ENCODE measurements at regions not wholly inside any gene's neighbourhood (a gene's known extent, or its start where the extent isn't known, plus 50 kb on each side); places are given as distances from the start of the nearest gene placed in this dataset.
A peak's percentile ranks its signal among the peaks of the same experiment; 100 is the strongest.
"Not testable (repeated sequence)": the region's sequence is repeated elsewhere in the genome, so short reads cannot be mapped to it uniquely, and the experiment has no call there.

DNA sequence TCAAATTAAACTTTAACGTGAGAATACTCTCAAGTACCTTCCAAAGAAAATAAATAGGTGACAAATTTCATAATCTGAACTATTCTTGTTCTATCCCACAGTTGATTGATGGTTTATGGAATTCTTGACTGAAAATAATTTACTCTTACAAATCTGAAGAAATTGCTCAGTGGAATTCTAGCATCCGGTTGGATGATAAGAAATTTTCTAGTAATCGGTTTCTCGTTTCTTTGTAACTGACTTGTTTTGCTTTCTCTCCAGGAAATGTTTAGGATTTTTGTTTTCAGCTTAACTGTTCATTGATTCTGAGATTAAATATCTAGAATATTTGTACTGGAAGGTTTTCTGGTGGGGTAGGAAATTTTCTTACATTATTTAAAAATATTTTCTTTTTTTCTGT, 558.9 kb upstream of the ADAMTS5 start:
- no peak for DNase-seq

- DNase-seq = no peak
Observed at GRCh38 chr21:27519361-27519760, 552.5 kb upstream of the ADAMTS5 start.

DNA sequence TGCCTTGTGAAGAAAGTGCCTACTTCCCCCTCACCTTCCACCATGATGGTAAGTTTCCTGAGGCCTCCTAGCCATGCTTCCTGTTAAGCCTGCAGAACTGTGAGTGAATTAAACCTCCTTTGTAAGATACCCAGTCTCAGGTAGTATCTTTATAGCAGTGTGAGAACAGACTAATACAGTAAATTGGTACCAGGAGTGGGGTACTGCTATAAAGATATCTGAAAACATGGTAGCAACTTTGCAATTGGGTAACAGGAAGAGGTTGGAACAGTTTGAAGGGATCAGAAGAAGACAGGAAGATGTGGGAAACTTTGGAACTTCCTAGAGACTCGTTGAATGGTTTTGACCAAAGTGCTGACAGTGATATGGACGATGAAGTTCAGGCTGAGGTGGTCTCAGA, 550.3 kb upstream of the ADAMTS5 start:
- DNase-seq = not testable (repeated sequence)

DNA sequence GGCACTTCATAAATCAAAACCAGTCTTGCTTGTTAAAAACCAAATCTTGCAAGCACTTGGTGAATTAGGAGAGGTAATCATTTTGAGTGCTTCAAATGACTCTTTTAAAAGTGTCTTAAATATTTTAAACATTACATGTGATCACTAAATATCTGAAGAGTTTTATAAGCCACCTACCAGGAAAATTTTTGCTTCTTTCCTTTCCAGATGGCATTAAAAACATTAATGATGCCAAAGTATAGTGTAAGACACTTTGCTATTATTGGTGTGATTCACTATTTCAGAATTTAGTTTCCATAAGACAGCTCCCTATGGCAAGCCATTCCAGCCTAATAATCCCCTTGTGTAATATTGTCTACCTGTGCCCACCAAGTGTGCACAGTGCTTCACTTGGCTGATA, 548.8 kb upstream of the ADAMTS5 start:
- no peak for DNase-seq

DNA sequence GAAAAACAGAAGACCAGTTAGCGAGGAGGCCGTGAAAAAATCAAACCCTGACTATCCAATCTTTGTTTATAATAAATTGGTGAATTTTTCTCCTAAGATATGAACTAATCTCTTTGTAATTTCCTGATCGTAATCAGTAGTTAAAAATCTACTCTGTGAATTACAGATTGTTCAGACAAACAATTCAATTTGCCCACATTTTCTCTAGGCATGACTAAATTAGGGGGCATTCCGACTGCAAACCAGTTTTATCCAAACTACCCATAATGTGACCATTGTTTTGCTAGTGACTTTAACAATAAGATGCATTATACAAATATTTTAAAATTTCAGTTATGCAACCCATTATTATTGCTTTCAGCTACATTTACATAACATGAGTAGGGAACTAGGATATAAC, 546.9 kb upstream of the ADAMTS5 start:
- no peak for DNase-seq

DNA sequence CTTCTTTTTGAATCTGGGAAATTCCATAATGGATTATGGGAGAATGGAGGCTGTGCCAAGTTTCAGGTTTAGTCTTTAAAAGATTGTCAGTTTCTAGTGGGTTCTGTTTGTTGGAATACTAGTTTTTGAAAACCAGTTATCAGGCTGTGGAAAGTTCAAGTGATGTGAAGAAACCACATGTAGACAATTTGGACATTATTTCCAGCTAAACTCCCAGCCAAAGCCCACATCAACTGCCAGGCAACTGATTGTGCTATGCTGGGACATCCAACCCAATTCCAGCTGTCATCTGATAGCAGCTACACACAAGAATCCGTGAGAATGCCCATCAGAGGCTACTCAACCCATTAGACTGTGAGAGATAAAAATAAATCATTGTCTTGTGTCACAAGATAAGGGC, 546.1 kb upstream of the ADAMTS5 start:
- DNase-seq = no peak

DNA sequence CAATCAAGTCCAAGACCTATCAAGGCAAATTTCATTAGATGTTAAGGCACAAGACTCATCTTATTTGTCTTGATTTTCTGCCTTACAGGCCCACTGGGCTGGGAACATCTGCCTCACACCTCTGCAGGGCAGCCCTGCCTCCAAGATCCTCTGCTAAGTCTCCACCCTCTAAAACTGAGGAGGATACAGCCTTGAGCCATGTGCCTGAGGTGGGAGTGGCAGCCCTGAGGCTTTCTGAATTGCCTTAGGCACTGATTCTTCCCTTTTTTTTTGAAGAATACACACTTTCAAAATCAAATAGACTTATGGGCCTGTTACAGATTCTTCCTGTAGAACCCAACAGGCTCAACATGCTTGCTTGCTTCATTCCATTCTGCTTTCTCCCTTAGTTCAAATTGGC, 544.3 kb upstream of the ADAMTS5 start:
- DNase-seq = no peak

DNA sequence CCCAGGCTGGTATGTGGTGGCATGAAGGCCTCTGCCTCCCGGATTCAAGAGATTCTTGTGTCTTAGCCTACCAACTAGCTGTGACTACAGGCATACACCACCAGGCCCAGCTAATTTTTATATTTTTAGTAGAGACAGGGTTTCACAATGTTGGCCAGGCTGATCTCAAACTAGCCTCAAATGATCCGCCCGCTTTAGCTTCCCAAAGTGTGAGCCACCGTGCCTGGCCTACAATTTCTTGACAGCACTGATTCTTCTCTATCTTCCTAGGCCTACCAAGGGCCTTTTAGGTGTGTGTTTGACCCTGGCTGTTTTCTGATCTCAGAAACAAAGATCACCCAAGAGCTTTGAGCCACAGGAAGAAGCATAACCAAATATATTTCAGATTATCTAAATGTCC, 540.8 kb upstream of the ADAMTS5 start:
- no peak for DNase-seq

- no peak for DNase-seq
Observed at GRCh38 chr21:27505516-27505915, 538.6 kb upstream of the ADAMTS5 start.

- DNase-seq = no peak
Observed at GRCh38 chr21:27502801-27503200, 535.9 kb upstream of the ADAMTS5 start.

DNA sequence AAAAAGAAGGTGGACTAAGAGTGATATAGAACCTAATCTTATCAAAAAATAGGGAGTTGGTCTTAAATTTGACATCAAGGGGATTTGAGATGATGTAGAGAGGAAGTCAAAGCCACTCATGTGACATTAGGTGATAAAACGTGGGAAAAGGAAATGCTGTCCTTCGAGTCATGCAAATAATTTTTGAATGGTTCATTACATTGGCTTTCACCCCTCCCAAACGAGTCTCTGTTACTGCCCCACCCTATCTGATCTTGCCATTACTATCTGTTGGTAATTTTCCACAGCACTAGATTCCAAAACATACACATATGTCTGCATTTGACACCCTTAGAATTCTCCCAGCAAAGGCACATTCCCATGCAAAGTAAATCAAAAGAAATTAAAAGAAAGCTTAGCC, 531.1 kb upstream of the ADAMTS5 start:
- DNase-seq = no peak

- no peak for DNase-seq
Observed at GRCh38 chr21:27495836-27496235, 528.9 kb upstream of the ADAMTS5 start.

DNA sequence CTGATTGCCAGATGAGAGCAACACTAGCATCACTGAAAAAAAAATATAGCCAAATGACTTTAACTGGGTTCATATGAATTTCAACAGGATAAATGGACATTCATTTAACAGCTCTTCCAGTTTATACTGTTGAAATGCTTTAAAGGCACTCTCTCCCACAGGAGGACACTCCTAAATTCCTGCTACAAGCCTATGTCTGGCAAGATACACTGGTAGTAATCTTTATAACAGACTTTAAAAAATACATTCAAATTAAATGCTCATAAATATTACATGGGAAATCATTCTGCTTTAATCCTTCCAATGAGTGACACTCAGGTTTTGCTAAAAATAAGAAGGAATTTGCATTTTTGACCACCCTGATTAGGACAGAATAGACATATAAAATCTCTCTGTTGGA, 526.7 kb upstream of the ADAMTS5 start:
- no peak for DNase-seq

GRCh38 chr21:27487676-27488075, 520.8 kb upstream of the ADAMTS5 start:
- no peak for DNase-seq

DNA sequence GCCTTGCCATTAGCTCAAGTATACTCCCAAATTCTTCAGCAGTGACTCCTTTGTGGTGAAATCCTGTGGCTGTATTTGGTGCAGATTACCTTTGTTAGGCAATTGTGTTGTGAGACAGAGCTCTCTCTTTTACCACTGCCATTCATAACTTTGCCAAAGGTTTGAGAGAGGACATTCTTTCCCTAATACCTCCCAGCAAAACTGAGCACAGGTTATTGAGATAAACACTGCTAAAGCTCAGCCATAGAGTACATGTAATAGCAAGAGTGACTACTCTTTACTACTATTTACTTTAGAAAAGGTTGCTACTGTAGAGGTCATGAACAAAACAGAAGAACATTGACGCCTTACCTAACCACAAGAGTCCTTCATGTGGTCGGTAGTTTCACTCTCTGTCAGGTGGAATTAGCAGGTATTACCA, 514.0 kb upstream of the ADAMTS5 start:
- DNase-seq = no peak

DNA sequence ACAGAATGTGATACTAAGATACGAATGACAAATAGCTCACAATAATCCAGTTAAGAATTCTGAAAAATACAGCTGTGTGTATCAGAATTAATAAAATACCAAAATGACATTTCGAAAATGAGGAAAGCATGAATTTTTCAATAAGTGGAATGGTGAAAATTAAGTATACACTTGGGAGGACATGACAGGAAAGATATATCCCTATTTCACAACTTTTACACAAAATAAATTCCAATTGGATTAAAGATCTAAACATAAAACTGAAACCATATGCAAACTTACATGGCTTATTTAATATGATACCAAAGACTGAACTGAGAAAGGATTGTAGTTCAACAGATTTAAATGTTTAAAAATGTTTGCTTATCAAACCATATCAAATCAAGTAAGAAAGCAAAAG, 510.4 kb upstream of the ADAMTS5 start:
- DNase-seq = no peak

- DNase-seq = peak in 1 of 3 experiments; percentile 8
Observed at GRCh38 chr21:27476696-27477095, 509.8 kb upstream of the ADAMTS5 start.

- no peak for DNase-seq
Observed at GRCh38 chr21:27475363-27475955, 508.6 kb upstream of the ADAMTS5 start.

- no peak for DNase-seq
Observed at GRCh38 chr21:27467366-27467765, 500.5 kb upstream of the ADAMTS5 start.

DNA sequence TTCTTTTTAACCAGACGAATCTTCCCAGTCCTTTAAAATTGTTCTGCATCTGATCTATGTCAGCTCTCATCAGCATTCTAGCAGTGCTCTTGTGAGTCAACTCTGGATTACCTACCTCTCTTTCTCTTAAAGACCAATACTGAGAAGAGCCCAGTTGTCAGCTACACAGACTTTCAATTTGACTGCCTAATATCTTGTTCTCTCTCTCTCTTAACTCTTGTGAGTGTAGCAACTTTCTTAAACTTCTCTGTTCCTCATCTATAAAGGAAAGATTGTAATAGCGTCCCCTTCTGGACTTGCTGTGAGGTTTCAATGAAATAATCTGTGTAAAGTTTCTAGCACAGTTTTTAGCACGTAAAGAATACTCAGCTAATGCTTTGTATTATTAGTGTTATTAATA, 499.3 kb upstream of the ADAMTS5 start:
- no peak for DNase-seq

GRCh38 chr21:27464648-27465047, 497.8 kb upstream of the ADAMTS5 start:
- peak in 1 of 3 experiments; percentile 44 for DNase-seq

DNA sequence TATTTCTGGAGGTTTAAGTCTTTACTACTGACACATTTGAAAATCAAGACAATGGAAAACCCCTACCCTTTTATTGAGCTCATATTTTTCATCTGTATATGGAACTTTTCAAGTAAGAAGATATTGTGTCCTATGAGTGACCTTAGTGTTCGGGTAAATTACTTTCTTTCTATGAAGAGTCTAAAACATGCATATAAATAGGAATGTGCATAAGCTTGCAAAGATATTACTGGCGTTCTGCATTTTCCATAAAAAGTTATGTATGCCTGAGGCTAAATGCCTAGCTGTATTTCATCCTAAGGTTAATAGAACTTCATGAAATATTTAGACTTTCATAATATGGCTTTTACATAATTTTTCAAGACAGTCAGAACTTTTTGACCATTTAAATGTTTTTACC, 495.8 kb upstream of the ADAMTS5 start:
- no peak for DNase-seq

- no peak for DNase-seq
Observed at GRCh38 chr21:27454234-27454633, 487.3 kb upstream of the ADAMTS5 start.

DNA sequence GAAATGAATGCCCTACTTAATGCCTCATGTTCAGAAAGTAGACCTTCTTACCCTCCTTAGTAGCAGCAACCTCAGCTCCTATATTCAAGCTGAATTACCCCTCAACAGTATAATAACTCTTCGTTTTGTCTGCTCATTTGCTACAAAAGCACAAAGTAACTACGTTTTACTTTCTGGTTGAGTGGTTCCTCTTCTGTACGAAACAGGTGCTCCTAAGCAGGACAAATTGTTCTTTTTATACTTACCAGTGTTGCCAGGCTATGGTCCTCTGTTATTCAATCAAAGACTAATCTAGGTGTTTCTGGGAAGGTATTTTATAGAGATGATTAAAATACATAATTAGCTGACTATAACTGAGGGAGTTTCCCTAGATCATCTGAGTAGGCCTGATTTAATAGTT, 484.2 kb upstream of the ADAMTS5 start:
- no peak for DNase-seq

- no peak for DNase-seq
Observed at GRCh38 chr21:27450216-27450615, 483.3 kb upstream of the ADAMTS5 start.

DNA sequence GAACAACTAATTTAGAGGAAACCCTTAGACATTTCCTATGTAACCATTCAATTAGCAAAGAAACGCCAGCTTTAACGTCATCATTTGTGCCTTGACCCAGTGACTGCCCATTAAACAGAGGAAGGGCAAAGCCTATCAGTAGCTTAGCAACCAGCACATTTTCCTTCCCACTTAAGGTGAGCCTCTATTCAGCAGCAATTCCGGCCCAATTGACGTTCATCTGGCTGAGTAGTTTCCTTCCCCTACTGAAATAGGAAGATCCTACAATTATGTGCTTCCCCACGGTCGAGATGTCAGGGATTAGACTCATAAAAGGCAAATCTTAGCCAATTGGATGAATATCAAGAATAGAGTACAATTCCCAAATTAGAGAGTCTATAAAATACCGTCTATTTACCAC, 482.1 kb upstream of the ADAMTS5 start:
- DNase-seq = peak in 2 of 3 experiments; percentile 55 to 89

Measured in NCI-H1417 (cell line).